Keratinocyte (primary cell): ENCODE measurements at regions not wholly inside any gene's neighbourhood (a gene's known extent, or its start where the extent isn't known, plus 50 kb on each side); places are given as distances from the start of the nearest gene placed in this dataset.

Source experiments
- DNase-seq: peaks from one replicate; pipeline ENCODE4 v3.0.0-alpha.2; 2011; ENCODE audit warnings: low read depth, missing footprints, low spot score
- FAIRE-seq: peaks from 2 replicates; lab custom pipeline; 2011; peaks lifted over from hg19 to GRCh38; lab: Jason Lieb, UNC
- H2AFZ ChIP-seq: 2 replicates; pipeline ENCODE4 v1.6.0; 2012; ENCODE audit warnings: low read length, control low read depth, inconsistent platforms; ENCODE audit not compliant: control insufficient read depth
- H3K27ac ChIP-seq: 2 replicates; pipeline ENCODE4 v1.5.1; 2011; ENCODE audit warnings: low read length; ENCODE audit not compliant: control insufficient read depth, insufficient read depth
- H3K27me3 ChIP-seq: 3 replicates; pipeline ENCODE4 v1.6.0; 2011; ENCODE audit warnings: low read length; ENCODE audit not compliant: control insufficient read depth, insufficient read depth; ENCODE audit errors: extremely low read depth
- H3K36me3 ChIP-seq, 2 experiments: 2 replicates in 1 of 2; 3 replicates in 1 of 2; pipeline ENCODE4 v1.5.1; 2011; ENCODE audit warnings: low read length in 2 of 2, mild to moderate bottlenecking in 1 of 2; ENCODE audit not compliant: control insufficient read depth in 2 of 2, insufficient read depth in 2 of 2; ENCODE audit errors: extremely low read depth in 1 of 2
- H3K4me1 ChIP-seq: 3 replicates; pipeline ENCODE4 v1.5.1; 2011; ENCODE audit warnings: low read length; ENCODE audit not compliant: control insufficient read depth, insufficient read depth; ENCODE audit errors: extremely low read depth
- H3K4me2 ChIP-seq: 3 replicates; pipeline ENCODE4 v1.6.0; 2011; ENCODE audit warnings: low read depth, low read length; ENCODE audit not compliant: control insufficient read depth, insufficient read depth; ENCODE audit errors: extremely low read depth
- H3K4me3 ChIP-seq, 3 experiments: fragments of 200-600 bp in 1 of 3; sonication (generic) in 1 of 3; 2 replicates in 2 of 3; 3 replicates in 1 of 3; pipeline ENCODE4 v1.5.1; 2011 to 2016; ENCODE audit warnings: low read length in 3 of 3, mild to moderate bottlenecking in 3 of 3, control low read depth in 2 of 3, inconsistent platforms in 1 of 3, low read depth in 1 of 3, mixed read lengths in 1 of 3, mixed run types in 1 of 3, moderate library complexity in 1 of 3; ENCODE audit not compliant: control insufficient read depth in 2 of 3, insufficient read depth in 2 of 3; ENCODE audit errors: extremely low read depth in 1 of 3
- H3K79me2 ChIP-seq: 2 replicates; pipeline ENCODE4 v1.6.0; 2012; ENCODE audit warnings: low read length; ENCODE audit not compliant: control insufficient read depth, insufficient read depth
- H3K9ac ChIP-seq: 3 replicates; pipeline ENCODE4 v1.6.0; 2011; ENCODE audit warnings: low read length; ENCODE audit not compliant: control insufficient read depth, insufficient read depth; ENCODE audit errors: extremely low read depth
- H3K9me1 ChIP-seq: 3 replicates; pipeline ENCODE4 v1.6.0; 2011; ENCODE audit warnings: low read length; ENCODE audit not compliant: control insufficient read depth, insufficient read depth; ENCODE audit errors: extremely low read depth
- H3K9me3 ChIP-seq: 2 replicates; pipeline ENCODE4 v1.5.1; 2012; ENCODE audit warnings: low read depth, low read length; ENCODE audit not compliant: control insufficient read depth
- H4K20me1 ChIP-seq: 3 replicates; pipeline ENCODE4 v1.6.0; 2011; ENCODE audit warnings: low read length; ENCODE audit not compliant: control insufficient read depth, insufficient read depth; ENCODE audit errors: extremely low read depth
- CTCF ChIP-seq, 3 experiments: IDR thresholded peaks in 1 of 3; conservative IDR thresholded peaks in 1 of 3; optimal IDR thresholded peaks in 1 of 3; 2 replicates in 2 of 3; 3 replicates in 1 of 3; pipeline versions ENCODE3 to v1.5.1; 2011; ENCODE audit warnings: low read length in 3 of 3, mild to moderate bottlenecking in 3 of 3, moderate library complexity in 2 of 3, control low read depth in 1 of 3, inconsistent platforms in 1 of 3; ENCODE audit not compliant: insufficient read depth in 2 of 3; ENCODE audit errors: extremely low read depth in 1 of 3
- EZH2 ChIP-seq: IDR thresholded peaks from one replicate; pipeline ENCODE4 v1.6.1; 2012; ENCODE audit warnings: inconsistent platforms, mild to moderate bottlenecking, low read length, moderate library complexity
- dilution Hi-C: fragments of 300-500 bp; cut with MboI; formaldehyde crosslinking; loops from one replicate; pipeline ENCODE4 v1.7.0; 2020; ENCODE audit warnings: low sequenced_read_pairs; ENCODE audit not compliant: extremely low pct_ligation_motif_present

GRCh38 chr6:100126790-100127484 lies 132.9 kb upstream of the MCHR2 start:
- no peaks in the 10 kb centered on the region for H3K9me1 ChIP-seq
- TF ChIP-seq CTCF (optimal IDR thresholded peaks at IDR 0.05 in 1 of 3, IDR thresholded peaks at IDR 0.05 in 1 of 3, conservative IDR thresholded peaks at IDR 0.05 in 1 of 3; ENCODE audit: extremely low read depth in 1 of 3, insufficient read depth in 2 of 3, low read length in 3 of 3) (no peak), EZH2 (no peak)
- H3K9ac ChIP-seq: no peak overlapping the region
- H3K4me2 ChIP-seq: no peak overlapping the region
- DNase-seq (no peak), FAIRE-seq (no peak)
- dilution Hi-C loops: no loop called here
- no peaks in the 10 kb centered on the region for H4K20me1 ChIP-seq
- peaks cover 5% of the 10 kb centered on the region for H3K27me3 ChIP-seq
- H3K4me1 ChIP-seq: no peaks in the 10 kb centered on the region
- no peak overlapping the region for H3K27ac ChIP-seq
- no peak overlapping the region for H3K4me3 ChIP-seq
- no peak overlapping the region for H2AFZ ChIP-seq
- no peaks in the 10 kb centered on the region for H3K9me3 ChIP-seq
- H3K36me3 ChIP-seq: no peaks in the 10 kb centered on the region
- no peaks in the 10 kb centered on the region for H3K79me2 ChIP-seq

GRCh38 chr6:100121854-100122609 lies 128.0 kb upstream of the MCHR2 start:
- DNase-seq (no peak), FAIRE-seq (no peak)
- dilution Hi-C loops: loop anchor here (25.0 kb wide), 1 partner anchor 340 kb away; the partner anchor contains the start of gene SIM1

More at GRCh38 chr6:100121854-100122609, 128.0 kb upstream of the MCHR2 start:
- Histone ChIP-seq H2AFZ (no peak overlapping the region), H3K9me1 (no peaks in the 10 kb centered on the region), H3K4me3 (no peak overlapping the region), H3K36me3 (no peaks in the 10 kb centered on the region), H3K4me1 (no peaks in the 10 kb centered on the region), H3K9ac (no peak overlapping the region), H3K27ac (no peak overlapping the region), H3K79me2 (no peaks in the 10 kb centered on the region), H3K9me3 (no peaks in the 10 kb centered on the region), H3K27me3 (peaks cover 8% of the 10 kb centered on the region), H4K20me1 (no peaks in the 10 kb centered on the region), H3K4me2 (no peak overlapping the region)
- TF ChIP-seq EZH2 (no peak), CTCF (optimal IDR thresholded peaks at IDR 0.05 in 1 of 3, IDR thresholded peaks at IDR 0.05 in 1 of 3, conservative IDR thresholded peaks at IDR 0.05 in 1 of 3; ENCODE audit: extremely low read depth in 1 of 3, insufficient read depth in 2 of 3, low read length in 3 of 3) (no peak)
